ENCODE measurements at regions not wholly inside any gene's neighbourhood (a gene's known extent, or its start where the extent isn't known, plus 50 kb on each side); places are given as distances from the start of the nearest gene placed in this dataset.

- no peaks in the 10 kb centered on the region for H3K27me3 ChIP-seq (ENCODE audit: insufficient read depth, low read length, poor library complexity, severe bottlenecking)
- no peak overlapping the region for H2AFZ ChIP-seq (ENCODE audit: low read length)
- no peaks in the 10 kb centered on the region for H3K4me1 ChIP-seq (ENCODE audit: insufficient read depth, low read length, poor library complexity, severe bottlenecking)
- H3K4me2 ChIP-seq (ENCODE audit: low read depth, low read length, poor library complexity, severe bottlenecking) = no peak overlapping the region
- no peaks in the 10 kb centered on the region for H3K79me2 ChIP-seq (ENCODE audit: insufficient read depth, low read length)
- TF ChIP-seq CTCF (conservative IDR thresholded peaks at IDR 0.05; ENCODE audit: low read length) = no peak
- no peak for TF ChIP-seq EZH2phosphoT487 (IDR thresholded peaks at IDR 0.05; ENCODE audit: borderline replicate concordance)
- no peak overlapping the region for H3K9ac ChIP-seq (ENCODE audit: low read depth, low read length, poor library complexity, severe bottlenecking)
- H3F3A ChIP-seq (ENCODE audit: low read depth) = no peaks in the 10 kb centered on the region
- H3K36me3 ChIP-seq (ENCODE audit: insufficient read depth, low read length) = no peaks in the 10 kb centered on the region
- H3K9me3 ChIP-seq (ENCODE audit: insufficient read depth, low read depth, low read length) = no peaks in the 10 kb centered on the region
- no peaks in the 10 kb centered on the region for H3K9me2 ChIP-seq (replicated peaks; ENCODE audit: low read depth, low read length)
- H4K20me1 ChIP-seq (ENCODE audit: insufficient read depth, low read length, poor library complexity, severe bottlenecking) = no peaks in the 10 kb centered on the region
- H3K4me3 ChIP-seq (ENCODE audit: low read length, poor library complexity, severe bottlenecking) = no peak overlapping the region
These were observed 568.2 kb downstream of the MAFB start for GRCh38 chr20:40120827-40121226.

GRCh38 chr20:40111282-40111681 is 577.8 kb downstream of the MAFB start:
- no peaks in the 10 kb centered on the region for H3K27me3 ChIP-seq (ENCODE audit: insufficient read depth, low read length, poor library complexity, severe bottlenecking)
- no peak overlapping the region for H3K4me3 ChIP-seq (ENCODE audit: low read length, poor library complexity, severe bottlenecking)
- H3K79me2 ChIP-seq (ENCODE audit: insufficient read depth, low read length) = no peaks in the 10 kb centered on the region
- no peaks in the 10 kb centered on the region for H4K20me1 ChIP-seq (ENCODE audit: insufficient read depth, low read length, poor library complexity, severe bottlenecking)
- no peak overlapping the region for H3K4me2 ChIP-seq (ENCODE audit: low read depth, low read length, poor library complexity, severe bottlenecking)
- H2AFZ ChIP-seq (ENCODE audit: low read length) = no peak overlapping the region
- H3K9ac ChIP-seq (ENCODE audit: low read depth, low read length, poor library complexity, severe bottlenecking) = no peak overlapping the region
- H3K9me3 ChIP-seq (ENCODE audit: insufficient read depth, low read depth, low read length) = no peaks in the 10 kb centered on the region
- H3F3A ChIP-seq (ENCODE audit: low read depth) = no peaks in the 10 kb centered on the region
- no peak for TF ChIP-seq EZH2phosphoT487 (IDR thresholded peaks at IDR 0.05; ENCODE audit: borderline replicate concordance)
- TF ChIP-seq CTCF (conservative IDR thresholded peaks at IDR 0.05; ENCODE audit: low read length) = no peak
- H3K36me3 ChIP-seq (ENCODE audit: insufficient read depth, low read length) = no peaks in the 10 kb centered on the region
- no peaks in the 10 kb centered on the region for H3K9me2 ChIP-seq (replicated peaks; ENCODE audit: low read depth, low read length)
- no peaks in the 10 kb centered on the region for H3K4me1 ChIP-seq (ENCODE audit: insufficient read depth, low read length, poor library complexity, severe bottlenecking)

GRCh38 chr20:40110311-40110831 is 578.7 kb downstream of the MAFB start:
- no peaks in the 10 kb centered on the region for H3K9me3 ChIP-seq (ENCODE audit: insufficient read depth, low read depth, low read length)
- H3K9ac ChIP-seq (ENCODE audit: low read depth, low read length, poor library complexity, severe bottlenecking) = no peak overlapping the region
- TF ChIP-seq EZH2phosphoT487 (IDR thresholded peaks at IDR 0.05; ENCODE audit: borderline replicate concordance) (no peak), CTCF (conservative IDR thresholded peaks at IDR 0.05; ENCODE audit: low read length) (no peak)
- no peaks in the 10 kb centered on the region for H4K20me1 ChIP-seq (ENCODE audit: insufficient read depth, low read length, poor library complexity, severe bottlenecking)
- no peaks in the 10 kb centered on the region for H3K4me1 ChIP-seq (ENCODE audit: insufficient read depth, low read length, poor library complexity, severe bottlenecking)
- no peaks in the 10 kb centered on the region for H3K27me3 ChIP-seq (ENCODE audit: insufficient read depth, low read length, poor library complexity, severe bottlenecking)
- no peaks in the 10 kb centered on the region for H3K79me2 ChIP-seq (ENCODE audit: insufficient read depth, low read length)
- H2AFZ ChIP-seq (ENCODE audit: low read length) = no peak overlapping the region
- H3K4me3 ChIP-seq (ENCODE audit: low read length, poor library complexity, severe bottlenecking) = no peak overlapping the region
- no peaks in the 10 kb centered on the region for H3F3A ChIP-seq (ENCODE audit: low read depth)
- no peaks in the 10 kb centered on the region for H3K36me3 ChIP-seq (ENCODE audit: insufficient read depth, low read length)
- no peak overlapping the region for H3K4me2 ChIP-seq (ENCODE audit: low read depth, low read length, poor library complexity, severe bottlenecking)
- no peaks in the 10 kb centered on the region for H3K9me2 ChIP-seq (replicated peaks; ENCODE audit: low read depth, low read length)
